Prostate gland (tissue), 2 donors: ENCODE measurements at regions not wholly inside any gene's neighbourhood (a gene's known extent, or its start where the extent isn't known, plus 50 kb on each side); places are given as distances from the start of the nearest gene placed in this dataset.

Source experiments
- DNase-seq: peaks from one replicate; pipeline ENCODE4 v3.0.0-alpha.2; 2019; ENCODE audit warnings: low spot score
- H3K27ac ChIP-seq, 2 donors: fragments of 200-600 bp; sonication (generic); 2 replicates each; pipeline ENCODE4 v1.5.1; 2017 to 2019
- H3K27me3 ChIP-seq: fragments of 200-600 bp; sonication (generic); replicated peaks from 2 replicates; pipeline ENCODE4 v1.5.1; 2019; ENCODE audit not compliant: insufficient read depth
- H3K36me3 ChIP-seq, 2 donors: fragments of 200-600 bp; sonication (generic); 1 replicate in 1 of 2; 2 replicates in 1 of 2; pipeline versions ENCODE4 v1.5.1 to v1.8.1; 2017 to 2019
- H3K4me1 ChIP-seq: fragments of 200-600 bp; sonication (generic); replicated peaks from 2 replicates; pipeline ENCODE4 v1.5.1; 2019
- H3K4me3 ChIP-seq, 2 donors: fragments of 200-600 bp; sonication (generic); 2 replicates each; pipeline ENCODE4 v1.5.1; 2017 to 2019
- H3K9me3 ChIP-seq: fragments of 200-600 bp; sonication (generic); 2 replicates; pipeline ENCODE4 v1.5.1; 2017
- CTCF ChIP-seq, 4 experiments: fragments of 200-600 bp in 2 of 4; fragments of 450-650 bp in 2 of 4; sonication (generic) in 2 of 4; IDR thresholded peaks; 1 replicate in 3 of 4; 2 replicates in 1 of 4; pipeline ENCODE4 v1.5.1; 2016 to 2019; ENCODE audit warnings: antibody characterized with exemption in 4 of 4, mild to moderate bottlenecking in 2 of 4, moderate library complexity in 2 of 4
- POLR2A ChIP-seq: fragments of 450-650 bp; IDR thresholded peaks from one replicate; pipeline ENCODE4 v1.6.1; 2016; ENCODE audit warnings: antibody characterized with exemption, mild to moderate bottlenecking
- POLR2AphosphoS5 ChIP-seq: sonication (generic); formaldehyde crosslinking; IDR thresholded peaks from one replicate; pipeline ENCODE4 v1.6.1; 2017; ENCODE audit warnings: antibody characterized with exemption
- WGBS: methylation state at CpG from one replicate; pipeline ENCODE4 v1.1.5; 2018; 5-methylcytosine and 5-hydroxymethylcytosine counted together
- intact Hi-C: fragments of 100-400 bp; cut with DNase I; formaldehyde crosslinking; loops from one replicate; pipeline ENCODE4 v1.14.2; 2022

DNA sequence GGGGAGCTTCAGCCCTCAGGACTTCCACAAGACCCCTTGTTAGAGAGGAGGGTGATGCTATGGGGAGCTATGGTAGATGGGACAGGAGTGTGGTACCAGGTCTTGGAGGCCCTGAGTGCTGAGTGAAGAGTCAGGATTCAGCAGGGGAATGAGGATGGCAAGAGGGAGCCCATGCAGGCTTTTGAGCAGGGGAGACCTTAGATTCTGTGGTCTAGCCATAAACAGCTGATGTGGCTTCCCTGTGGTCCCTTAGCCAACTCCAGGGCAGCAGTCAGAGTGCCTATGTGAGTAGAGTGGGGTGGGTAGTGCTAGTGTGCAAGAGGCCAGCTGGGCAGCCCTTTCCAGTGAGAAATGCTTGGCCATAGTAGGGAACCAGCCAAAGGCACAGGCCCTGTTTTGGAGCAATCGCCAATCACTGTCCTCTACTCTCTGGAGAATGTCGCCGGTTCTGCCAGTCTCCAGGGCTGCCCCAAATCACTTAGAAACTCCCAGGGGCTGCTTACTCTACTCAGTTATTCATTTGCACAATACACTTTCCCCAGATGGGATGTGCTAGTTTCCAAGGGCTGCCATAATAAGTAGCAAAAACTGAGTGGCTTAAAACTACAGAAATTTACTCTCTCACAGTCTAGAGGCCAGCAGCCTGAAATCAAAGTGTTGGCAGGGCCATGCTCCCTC lies 310.5 kb downstream of the SMAD2 start:
- WGBS = 96% methylated on average over 3 of the region's 3 CpGs
- Histone ChIP-seq H3K4me1 (no peaks in the 10 kb centered on the region), H3K27ac (no peak overlapping the region), H3K4me3 (no peak overlapping the region), H3K36me3 (no peaks in the 10 kb centered on the region), H3K27me3 (no peaks in the 10 kb centered on the region), H3K9me3 (no peaks in the 10 kb centered on the region)
- TF ChIP-seq CTCF (IDR thresholded peaks at IDR 0.05) = no peak
- no peak for DNase-seq
- intact Hi-C loops = no loop called here

DNA sequence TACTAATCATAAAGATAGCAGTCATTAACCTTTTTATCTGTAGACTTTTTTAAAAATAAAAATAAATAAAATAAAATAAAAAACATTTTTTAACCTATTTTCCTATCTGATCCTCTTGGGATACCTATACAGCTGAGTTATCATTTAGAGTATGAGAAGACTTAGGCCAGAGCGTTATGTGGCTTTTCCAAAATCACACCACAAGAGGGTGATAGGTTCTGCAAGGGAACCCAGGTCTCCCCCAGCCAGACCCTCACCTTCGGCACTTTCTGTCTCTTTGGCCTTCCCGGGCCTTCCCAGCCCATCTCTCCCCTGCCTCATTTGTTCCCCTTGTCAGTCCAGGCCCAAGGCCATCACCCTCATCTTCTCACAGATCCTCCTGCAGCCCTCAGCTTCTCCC lies 311.7 kb downstream of the SMAD2 start:
- WGBS = 90% methylated on average over 3 of the region's 3 CpGs
- no peak for DNase-seq
- intact Hi-C loops = no loop called here

DNA sequence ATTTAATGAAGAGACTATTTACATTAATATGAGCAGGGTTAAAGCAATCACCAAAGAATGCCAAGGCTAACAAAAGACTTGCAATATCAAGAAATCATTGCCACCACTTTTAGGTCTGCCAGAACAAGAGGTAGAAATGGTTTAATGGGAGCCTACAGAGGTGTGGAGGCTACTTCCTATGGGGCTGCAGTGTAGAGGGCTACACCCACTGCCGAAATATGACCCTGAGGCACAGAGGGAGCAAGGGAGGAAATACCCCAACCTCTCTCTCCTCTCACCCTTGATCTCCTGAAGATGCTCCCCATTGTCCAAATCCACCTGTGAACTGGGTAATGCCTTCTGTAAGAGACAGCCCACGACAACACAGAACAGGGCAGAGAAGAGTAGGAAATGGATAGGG lies 315.4 kb downstream of the SMAD2 start:
- no peak overlapping the region for H3K27ac ChIP-seq
- H3K27me3 ChIP-seq = no peaks in the 10 kb centered on the region
- intact Hi-C loops = no loop called here
- no peaks in the 10 kb centered on the region for H3K4me1 ChIP-seq
- H3K9me3 ChIP-seq = no peaks in the 10 kb centered on the region
- no peaks in the 10 kb centered on the region for H3K36me3 ChIP-seq
- TF ChIP-seq POLR2A (no peak), CTCF (IDR thresholded peaks at IDR 0.05) (no peak), POLR2AphosphoS5 (no peak)
- DNase-seq = no peak
- 69% methylated on average over 2 of the region's 2 CpGs for WGBS
- no peak overlapping the region for H3K4me3 ChIP-seq

More for the DNA sequence above, 311.7 kb downstream of the SMAD2 start:
- no peaks in the 10 kb centered on the region for H3K27me3 ChIP-seq
- H3K4me1 ChIP-seq = no peaks in the 10 kb centered on the region
- no peak for TF ChIP-seq POLR2AphosphoS5
- TF ChIP-seq CTCF (IDR thresholded peaks at IDR 0.05) = no peak
- TF ChIP-seq POLR2A = no peak
- H3K27ac ChIP-seq = no peak overlapping the region
- H3K4me3 ChIP-seq = no peak overlapping the region
- H3K9me3 ChIP-seq = no peaks in the 10 kb centered on the region
- no peaks in the 10 kb centered on the region for H3K36me3 ChIP-seq

GRCh38 chr18:47613929-47614328 lies 316.5 kb downstream of the SMAD2 start:
- intact Hi-C loops = no loop called here
- H3K36me3 ChIP-seq = no peaks in the 10 kb centered on the region
- H3K27ac ChIP-seq = no peak overlapping the region
- no peak for DNase-seq
- no peaks in the 10 kb centered on the region for H3K9me3 ChIP-seq
- TF ChIP-seq CTCF (IDR thresholded peaks at IDR 0.05) (no peak), POLR2A (no peak), POLR2AphosphoS5 (no peak)
- no peak overlapping the region for H3K4me3 ChIP-seq
- no peaks in the 10 kb centered on the region for H3K4me1 ChIP-seq
- no peaks in the 10 kb centered on the region for H3K27me3 ChIP-seq

DNA sequence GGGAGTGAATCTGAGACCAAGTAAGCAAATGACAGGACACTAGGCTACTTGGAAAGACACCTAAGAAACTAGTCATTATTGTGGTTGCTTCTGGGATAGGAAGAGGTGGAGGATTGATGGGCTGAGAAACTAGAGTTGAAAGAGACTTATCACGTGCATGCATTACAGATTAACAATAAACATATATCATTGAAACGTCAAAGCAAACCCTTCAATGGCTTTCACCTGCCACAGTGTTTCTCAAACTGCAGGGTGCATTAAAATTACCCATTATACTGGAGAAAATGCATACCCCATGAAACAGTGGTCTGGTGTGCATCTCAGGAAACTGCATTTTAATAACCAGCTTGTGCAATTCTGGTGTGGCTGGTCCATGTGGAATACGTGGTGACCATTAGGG lies 318.8 kb downstream of the SMAD2 start:
- no peaks in the 10 kb centered on the region for H3K4me1 ChIP-seq
- WGBS = 36% methylated on average over 3 of the region's 3 CpGs
- no peak for DNase-seq

More for the DNA sequence above, 318.8 kb downstream of the SMAD2 start:
- H3K9me3 ChIP-seq = no peaks in the 10 kb centered on the region
- H3K4me3 ChIP-seq = no peak overlapping the region
- no peak for TF ChIP-seq POLR2A
- TF ChIP-seq CTCF (IDR thresholded peaks at IDR 0.05) = no peak
- no peak for TF ChIP-seq POLR2AphosphoS5
- no peaks in the 10 kb centered on the region for H3K36me3 ChIP-seq
- no peaks in the 10 kb centered on the region for H3K27me3 ChIP-seq
- no peak overlapping the region for H3K27ac ChIP-seq
- intact Hi-C loops = no loop called here
